ENCODE measurements at regions not wholly inside any gene's neighbourhood (a gene's known extent, or its start where the extent isn't known, plus 50 kb on each side); places are given as distances from the start of the nearest gene placed in this dataset.

- no peak for DNase-seq
Observed at GRCh38 chr15:70196372-70197316, 98.9 kb upstream of the TLE3 start.

DNA sequence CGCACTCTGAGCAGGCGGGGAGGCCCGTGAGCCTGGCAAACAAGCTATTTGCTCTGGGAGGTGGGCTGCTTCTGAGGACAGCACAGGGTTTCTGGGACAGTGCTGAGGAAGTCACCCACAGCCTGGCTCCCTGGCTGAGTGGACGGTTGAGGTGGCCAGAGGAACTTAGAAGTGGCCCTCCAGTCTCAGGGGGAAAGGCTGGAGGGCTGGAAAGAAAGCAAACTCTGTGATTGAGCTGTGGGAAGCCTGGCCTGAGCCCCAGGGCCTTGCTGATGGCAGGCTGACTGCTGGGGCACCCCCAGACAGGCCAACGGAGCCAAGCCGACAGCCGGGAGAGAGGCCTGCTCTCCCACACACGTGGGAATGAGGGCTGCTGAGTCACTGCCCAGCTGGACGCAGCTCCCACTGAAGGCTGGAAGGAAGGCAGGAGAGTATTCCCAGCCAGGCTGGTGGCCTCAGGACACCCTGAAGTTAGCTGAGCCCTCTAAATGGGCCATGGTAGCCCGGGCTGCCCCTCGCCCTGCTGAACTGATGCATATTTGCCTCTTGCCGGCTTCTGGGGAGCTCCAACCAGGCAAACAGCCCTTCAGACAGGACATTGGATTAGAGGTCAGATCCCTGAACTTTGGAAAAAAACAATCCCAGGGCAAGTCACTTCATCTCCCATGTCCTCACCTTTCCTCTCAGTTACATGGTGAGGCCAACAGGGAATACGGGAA is 98.0 kb upstream of the TLE3 start:
- peak; percentile 41 to 61 for DNase-seq

- no peak for DNase-seq
Observed at GRCh38 chr15:70195171-70195570, 97.5 kb upstream of the TLE3 start.

GRCh38 chr15:70194266-70194665 is 96.5 kb upstream of the TLE3 start:
- DNase-seq, result no peak

- DNase-seq, result no peak
Observed at GRCh38 chr15:70193734-70194133, 96.0 kb upstream of the TLE3 start.

GRCh38 chr15:70192490-70192889 is 94.8 kb upstream of the TLE3 start:
- DNase-seq, result no peak

DNA sequence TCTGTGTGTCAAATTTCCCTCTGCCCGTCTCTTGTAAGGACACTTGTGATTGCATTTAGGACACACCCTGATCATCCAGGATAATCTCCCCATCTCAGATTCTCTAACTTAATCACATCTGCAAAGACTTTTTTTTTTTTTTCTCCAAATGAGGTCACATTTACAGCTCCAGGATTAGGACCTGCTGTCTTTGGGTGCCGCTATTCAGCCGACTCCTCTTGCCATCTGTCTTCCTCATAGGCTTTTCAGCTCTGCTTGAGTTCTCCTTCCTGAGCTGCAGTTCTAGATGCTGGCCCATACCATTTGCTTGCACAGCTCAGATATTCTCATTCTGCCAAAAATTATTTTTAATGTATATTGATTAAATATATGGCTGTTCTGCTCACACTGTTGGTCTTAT is 94.3 kb upstream of the TLE3 start:
- no peak for DNase-seq

DNA sequence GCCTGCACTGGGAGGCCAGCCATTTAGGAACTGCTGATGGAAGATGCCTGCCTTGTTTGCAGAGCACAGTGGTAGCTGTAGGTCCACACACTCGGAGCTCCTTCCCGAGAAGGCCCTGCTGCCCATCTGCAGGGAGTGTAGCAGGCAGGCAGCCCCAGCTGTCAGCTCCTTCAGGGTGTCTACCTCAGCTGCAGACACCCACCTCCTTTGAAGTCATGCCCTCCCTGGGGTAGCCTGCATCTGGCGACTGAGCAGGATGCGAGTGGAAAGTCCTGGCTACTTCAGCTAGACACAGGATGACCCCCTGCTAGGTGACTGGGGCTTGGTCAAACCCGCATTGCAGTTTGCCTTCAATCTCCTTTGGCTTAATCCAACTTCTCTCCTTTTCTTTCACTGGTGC is 93.2 kb upstream of the TLE3 start:
- DNase-seq, result no peak

DNA sequence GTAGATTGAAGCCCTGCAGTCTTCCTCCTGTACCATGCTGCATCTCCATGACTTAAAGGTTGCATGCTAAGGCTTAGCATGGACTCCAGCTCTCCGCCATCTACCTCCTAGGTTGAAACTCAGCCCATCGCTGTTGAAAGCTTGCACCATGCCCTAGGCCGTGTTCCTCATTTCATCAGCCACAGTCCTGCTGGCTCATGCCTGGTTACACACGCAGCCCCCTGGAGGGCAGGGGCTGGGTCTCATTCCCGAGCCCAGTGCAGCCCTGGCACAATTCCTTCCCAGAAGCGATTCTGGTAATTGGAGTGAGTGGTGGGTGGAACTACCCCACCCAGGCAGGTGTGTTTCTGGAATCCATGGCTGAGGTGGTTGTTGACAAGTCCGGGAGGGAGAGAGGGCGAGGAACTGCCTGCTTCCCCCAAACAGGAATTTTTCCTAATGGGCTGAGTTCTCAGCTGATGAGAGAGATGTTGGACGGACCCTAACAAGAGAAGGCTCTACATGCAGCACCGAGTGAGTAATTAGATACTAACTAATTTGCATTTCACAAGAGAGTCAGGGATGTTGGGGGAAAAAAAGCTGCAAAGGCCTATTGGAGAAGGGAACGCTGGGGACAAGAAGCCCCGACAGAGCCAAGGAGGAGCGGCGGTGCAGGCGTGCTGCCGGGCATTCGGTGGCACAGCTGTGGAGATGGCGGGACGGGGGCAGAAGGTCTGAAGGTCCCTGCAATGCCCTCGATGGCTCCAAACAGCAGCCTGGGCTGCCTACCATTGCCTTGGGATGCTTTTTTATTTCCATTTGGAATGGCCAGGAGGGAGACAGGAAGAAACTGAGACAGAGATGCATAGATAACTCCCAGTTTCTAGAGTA is 92.3 kb upstream of the TLE3 start:
- peak in 1 of 2 donors; percentile 43 for DNase-seq

DNA sequence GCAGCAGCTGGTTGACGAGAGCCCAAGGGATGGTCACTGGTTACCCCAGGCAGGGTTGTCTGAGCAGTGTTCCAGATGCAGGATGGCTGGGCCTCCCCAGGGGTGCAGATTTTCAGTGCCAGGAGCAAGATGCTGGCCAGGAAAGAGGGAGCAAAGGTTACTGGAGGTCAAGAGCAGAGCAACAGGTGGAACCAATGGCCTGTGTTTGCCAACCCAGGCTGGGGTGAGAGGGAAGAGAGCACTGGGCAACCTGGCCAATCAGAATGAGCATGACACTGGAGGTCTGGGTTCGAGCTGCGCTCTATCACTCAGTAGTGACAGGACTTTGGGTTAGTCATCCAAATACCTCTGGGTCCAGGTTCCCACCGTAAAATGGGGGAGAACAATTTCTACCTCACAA is 90.6 kb upstream of the TLE3 start:
- DNase-seq, result no peak

- no peak for DNase-seq
Observed at GRCh38 chr15:70187331-70187730, 89.6 kb upstream of the TLE3 start.

GRCh38 chr15:70186152-70186551 is 88.4 kb upstream of the TLE3 start:
- no peak for DNase-seq

- DNase-seq, result no peak
Observed at GRCh38 chr15:70185251-70185711, 87.6 kb upstream of the TLE3 start.

DNA sequence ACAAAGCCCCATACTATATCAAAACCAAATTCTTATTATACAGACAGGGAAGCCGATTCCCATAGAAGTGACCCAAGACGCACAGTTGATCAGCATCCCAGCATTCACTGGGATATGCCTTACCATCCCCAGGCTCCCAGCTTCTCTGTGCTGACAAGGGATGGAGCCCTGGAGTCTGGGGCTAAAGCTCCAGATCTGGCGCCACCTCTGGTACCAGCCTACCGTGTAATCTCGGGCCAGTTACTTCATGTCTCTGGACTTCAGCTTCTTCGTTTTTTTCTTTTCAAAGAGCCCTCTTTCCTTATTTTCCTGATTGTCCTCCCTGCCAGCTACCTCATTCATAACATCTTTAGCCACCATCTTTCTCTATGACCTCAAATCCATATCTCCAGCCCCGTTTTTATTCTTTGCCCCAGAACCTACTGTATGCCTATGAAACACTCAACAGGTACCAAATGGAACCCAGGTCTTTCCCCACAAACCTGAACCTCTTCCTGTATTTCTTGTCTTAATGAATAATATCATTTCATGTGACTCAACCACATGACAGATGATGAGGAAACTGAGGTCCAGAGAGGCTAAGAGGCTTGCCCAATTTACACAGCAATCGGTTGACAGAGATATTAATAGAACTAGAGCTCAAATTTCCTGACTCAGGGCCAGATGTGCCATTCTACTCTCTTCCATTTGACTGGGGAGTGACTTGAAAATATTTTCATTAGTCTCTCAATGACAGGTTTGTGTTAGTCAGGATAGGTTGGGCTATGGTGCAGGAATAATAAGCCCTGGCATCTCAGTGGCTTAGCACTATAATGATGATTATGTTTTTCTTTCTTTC is 85.4 kb upstream of the TLE3 start:
- peak; percentile 54 to 60 for DNase-seq

- DNase-seq, result no peak
Observed at GRCh38 chr15:70181626-70182255, 84.0 kb upstream of the TLE3 start.

- DNase-seq, result no peak
Observed at GRCh38 chr15:70180186-70180875, 82.6 kb upstream of the TLE3 start.

- DNase-seq, result no peak
Observed at GRCh38 chr15:70179309-70179892, 81.7 kb upstream of the TLE3 start.

DNA sequence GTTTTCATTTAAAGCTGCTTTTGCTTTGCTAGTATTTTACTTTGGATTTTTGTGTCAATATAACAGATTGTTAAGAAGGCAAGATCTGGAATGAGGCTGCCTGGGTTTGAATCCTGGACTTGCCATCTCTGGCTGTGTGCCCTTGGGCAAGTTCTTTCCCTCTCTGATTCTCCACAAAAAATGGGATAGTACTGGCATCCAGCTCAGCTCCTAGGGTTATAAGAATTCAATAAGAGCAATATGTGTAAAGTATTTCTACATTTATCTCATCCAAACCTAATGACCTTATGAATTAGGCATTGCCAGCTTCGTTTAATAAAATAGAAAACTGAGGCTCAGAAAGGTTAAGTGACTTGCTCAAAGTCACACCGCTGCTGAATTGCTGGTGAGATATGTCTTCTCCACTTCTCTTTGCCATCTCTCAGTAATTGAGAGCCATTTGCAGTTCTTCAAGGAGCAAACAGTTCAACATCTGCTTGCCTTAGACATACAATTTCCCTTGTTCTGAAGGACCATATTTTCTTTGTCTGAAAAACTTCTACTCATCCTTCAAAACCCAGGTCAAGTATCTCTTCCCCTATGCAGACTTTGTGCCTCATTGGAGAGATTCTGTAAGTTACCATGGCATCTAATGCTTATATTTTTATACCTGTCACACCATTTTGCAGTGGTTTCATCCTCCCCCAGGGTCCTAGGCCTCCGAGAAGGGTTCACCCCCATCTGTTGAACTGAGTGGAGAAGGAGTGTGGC is 80.8 kb upstream of the TLE3 start:
- no peak for DNase-seq

DNA sequence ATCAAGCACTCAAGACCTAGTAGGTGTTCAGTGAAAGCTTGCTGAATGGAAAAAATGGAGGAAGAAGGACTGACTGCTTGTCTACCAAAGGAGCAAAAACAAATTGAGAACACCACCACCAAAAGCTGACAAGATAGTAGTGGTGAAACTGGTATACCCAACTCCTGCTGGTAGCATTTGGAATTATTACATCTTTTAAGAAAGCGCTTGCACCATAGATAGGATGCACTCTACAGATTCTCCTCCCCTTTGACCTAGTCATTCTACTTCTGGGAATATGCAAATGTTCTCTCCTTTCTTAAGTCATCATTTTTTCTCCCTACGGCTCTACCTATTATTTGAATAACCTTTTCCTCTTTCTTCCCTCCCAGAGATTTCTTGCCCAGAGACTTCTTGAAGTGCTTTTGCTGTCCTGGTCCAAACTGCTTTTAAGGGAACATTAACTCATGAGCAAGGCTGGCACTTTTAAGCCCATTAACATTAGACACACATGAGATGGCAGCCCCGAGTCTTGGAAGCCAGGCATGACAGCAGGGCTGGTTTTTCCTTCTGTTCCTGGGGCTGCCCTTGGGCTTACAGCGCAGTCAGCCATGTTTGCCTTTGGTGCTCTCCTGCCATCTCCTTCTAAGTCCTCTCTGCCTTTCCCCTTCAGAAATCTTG is 75.0 kb upstream of the TLE3 start:
- peak in 1 of 2 donors; percentile 25 for DNase-seq

All from inflammatory macrophage (primary cell).